Neural progenitor cell (in vitro differentiated cells): ENCODE measurements at regions not wholly inside any gene's neighbourhood (a gene's known extent, or its start where the extent isn't known, plus 50 kb on each side); places are given as distances from the start of the nearest gene placed in this dataset.

Experiments
- EZH2 ChIP-seq: fragments of 200-600 bp; sonication (generic); IDR thresholded peaks from 2 replicates; pipeline ENCODE4 v1.6.1; 2017; ENCODE audit warnings: antibody characterized with exemption, mild to moderate bottlenecking, moderate library complexity
- TF ChIP-seq, protein P1 (sequence below): fragments of 200-600 bp; sonication (generic); IDR thresholded peaks from 2 replicates; pipeline ENCODE4 v1.5.1; 2017; ENCODE audit warnings: antibody characterized with exemption, mild to moderate bottlenecking

DNA sequence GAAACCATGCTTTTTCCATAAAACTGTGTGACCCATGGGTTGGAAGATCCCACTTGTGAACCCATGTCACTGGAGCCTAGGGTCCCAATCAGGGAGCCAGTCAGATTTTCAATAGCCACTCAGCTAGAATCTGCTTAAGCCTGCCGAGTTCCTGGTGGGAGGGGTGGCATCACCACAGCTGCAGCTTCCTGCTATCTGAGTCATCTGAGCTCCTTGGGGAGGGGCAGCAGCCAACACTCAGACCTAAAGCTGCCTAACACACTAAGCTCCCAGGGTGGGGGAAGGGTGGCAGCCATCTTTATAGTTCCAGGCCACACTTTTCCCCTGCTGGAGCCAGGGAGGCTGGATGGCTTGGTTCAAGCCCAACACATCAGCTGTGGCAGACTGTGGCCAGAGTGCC is 350.1 kb downstream of the C4orf33 start:
- no peak for TF ChIP-seq EZH2
- TF ChIP-seq, protein P1, sequence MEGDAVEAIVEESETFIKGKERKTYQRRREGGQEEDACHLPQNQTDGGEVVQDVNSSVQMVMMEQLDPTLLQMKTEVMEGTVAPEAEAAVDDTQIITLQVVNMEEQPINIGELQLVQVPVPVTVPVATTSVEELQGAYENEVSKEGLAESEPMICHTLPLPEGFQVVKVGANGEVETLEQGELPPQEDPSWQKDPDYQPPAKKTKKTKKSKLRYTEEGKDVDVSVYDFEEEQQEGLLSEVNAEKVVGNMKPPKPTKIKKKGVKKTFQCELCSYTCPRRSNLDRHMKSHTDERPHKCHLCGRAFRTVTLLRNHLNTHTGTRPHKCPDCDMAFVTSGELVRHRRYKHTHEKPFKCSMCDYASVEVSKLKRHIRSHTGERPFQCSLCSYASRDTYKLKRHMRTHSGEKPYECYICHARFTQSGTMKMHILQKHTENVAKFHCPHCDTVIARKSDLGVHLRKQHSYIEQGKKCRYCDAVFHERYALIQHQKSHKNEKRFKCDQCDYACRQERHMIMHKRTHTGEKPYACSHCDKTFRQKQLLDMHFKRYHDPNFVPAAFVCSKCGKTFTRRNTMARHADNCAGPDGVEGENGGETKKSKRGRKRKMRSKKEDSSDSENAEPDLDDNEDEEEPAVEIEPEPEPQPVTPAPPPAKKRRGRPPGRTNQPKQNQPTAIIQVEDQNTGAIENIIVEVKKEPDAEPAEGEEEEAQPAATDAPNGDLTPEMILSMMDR: no peak
